HG03097 (cell line): ENCODE measurements at regions not wholly inside any gene's neighbourhood (a gene's known extent, or its start where the extent isn't known, plus 50 kb on each side); places are given as distances from the start of the nearest gene placed in this dataset.
A peak's percentile ranks its signal among the peaks of the same experiment; 100 is the strongest.
"Not testable (repeated sequence)": the region's sequence is repeated elsewhere in the genome, so short reads cannot be mapped to it uniquely, and the experiment has no call there.

ENCODE experiments used
- ATAC-seq: cut with Tn5 transposase; IDR thresholded peaks from one replicate; pipeline ENCODE4 v1.9.1; 2021; ENCODE audit not compliant: unreplicated experiment, low FRiP score

- ATAC-seq = no peak
Measured at GRCh38 chr1:114270718-114271117, 117.0 kb upstream of the SYT6 start.

GRCh38 chr1:114270282-114270681 is 116.6 kb upstream of the SYT6 start:
- no peak for ATAC-seq

- no peak for ATAC-seq
Measured at GRCh38 chr1:114269539-114269938, 115.9 kb upstream of the SYT6 start.

- peak; percentile 97 for ATAC-seq
Measured at GRCh38 chr1:114263343-114263742, 109.7 kb upstream of the SYT6 start.

GRCh38 chr1:114262337-114262736 is 108.7 kb upstream of the SYT6 start:
- no peak for ATAC-seq

GRCh38 chr1:114260805-114261484 is 107.3 kb upstream of the SYT6 start:
- no peak for ATAC-seq

GRCh38 chr1:114259511-114260160 is 106.0 kb upstream of the SYT6 start:
- no peak for ATAC-seq

GRCh38 chr1:114258633-114259032 is 105.0 kb upstream of the SYT6 start:
- no peak for ATAC-seq

GRCh38 chr1:114258074-114258473 is 104.4 kb upstream of the SYT6 start:
- no peak for ATAC-seq

- ATAC-seq = no peak
Measured at GRCh38 chr1:114257554-114257953, 103.9 kb upstream of the SYT6 start.

- ATAC-seq = no peak
Measured at GRCh38 chr1:114253900-114254299, 100.2 kb upstream of the SYT6 start.

- ATAC-seq = no peak
Measured at GRCh38 chr1:114251573-114251939, 97.9 kb upstream of the SYT6 start.

GRCh38 chr1:114250683-114251572 is 97.3 kb upstream of the SYT6 start:
- no peak for ATAC-seq

- no peak for ATAC-seq
Measured at GRCh38 chr1:114249691-114250090, 96.0 kb upstream of the SYT6 start.

GRCh38 chr1:114248162-114248561 is 94.5 kb upstream of the SYT6 start:
- ATAC-seq = no peak

GRCh38 chr1:114242531-114243210 is 89.0 kb upstream of the SYT6 start:
- not testable (repeated sequence) for ATAC-seq

GRCh38 chr1:114238053-114238452 is 84.4 kb upstream of the SYT6 start:
- ATAC-seq = no peak

GRCh38 chr1:114236517-114236916 is 82.8 kb upstream of the SYT6 start:
- no peak for ATAC-seq

- no peak for ATAC-seq
Measured at GRCh38 chr1:114235960-114236359, 82.3 kb upstream of the SYT6 start.

- no peak for ATAC-seq
Measured at GRCh38 chr1:114235281-114235680, 81.6 kb upstream of the SYT6 start.
